ENCODE measurements at regions not wholly inside any gene's neighbourhood (a gene's known extent, or its start where the extent isn't known, plus 50 kb on each side); places are given as distances from the start of the nearest gene placed in this dataset.
"Not testable (repeated sequence)": the region's sequence is repeated elsewhere in the genome, so short reads cannot be mapped to it uniquely, and the experiment has no call there.

DNA sequence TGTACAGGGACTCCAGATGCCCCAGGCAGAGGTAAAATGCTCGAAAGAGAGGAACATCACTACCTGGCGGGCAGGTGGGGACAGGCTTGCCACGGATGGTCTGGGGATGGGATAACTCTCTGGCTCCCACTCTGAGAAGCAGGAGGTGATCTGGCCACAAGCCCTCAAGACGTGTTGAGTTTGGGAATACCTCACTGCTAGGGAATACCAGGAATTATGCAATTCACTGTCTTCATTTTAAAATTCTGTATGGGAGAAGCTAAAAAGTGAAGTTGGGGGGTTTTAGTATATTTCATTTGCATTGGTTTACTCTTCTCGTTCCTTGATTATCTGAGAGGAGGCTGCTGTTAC is 510.4 kb downstream of the CCDC171 start:
- no peak overlapping the region for H3K27ac ChIP-seq
- 87 to 92% methylated on average over 5 of the region's 5 CpGs for WGBS, 2 donors
- H3K9me3 ChIP-seq: no peaks in the 10 kb centered on the region
- H3K36me3 ChIP-seq: no peaks in the 10 kb centered on the region
- H3K4me1 ChIP-seq: no peaks in the 10 kb centered on the region
- no peak for TF ChIP-seq POLR2A (IDR thresholded peaks at IDR 0.05)
- no peak for TF ChIP-seq EP300 (IDR thresholded peaks at IDR 0.05)
- TF ChIP-seq, protein P1, sequence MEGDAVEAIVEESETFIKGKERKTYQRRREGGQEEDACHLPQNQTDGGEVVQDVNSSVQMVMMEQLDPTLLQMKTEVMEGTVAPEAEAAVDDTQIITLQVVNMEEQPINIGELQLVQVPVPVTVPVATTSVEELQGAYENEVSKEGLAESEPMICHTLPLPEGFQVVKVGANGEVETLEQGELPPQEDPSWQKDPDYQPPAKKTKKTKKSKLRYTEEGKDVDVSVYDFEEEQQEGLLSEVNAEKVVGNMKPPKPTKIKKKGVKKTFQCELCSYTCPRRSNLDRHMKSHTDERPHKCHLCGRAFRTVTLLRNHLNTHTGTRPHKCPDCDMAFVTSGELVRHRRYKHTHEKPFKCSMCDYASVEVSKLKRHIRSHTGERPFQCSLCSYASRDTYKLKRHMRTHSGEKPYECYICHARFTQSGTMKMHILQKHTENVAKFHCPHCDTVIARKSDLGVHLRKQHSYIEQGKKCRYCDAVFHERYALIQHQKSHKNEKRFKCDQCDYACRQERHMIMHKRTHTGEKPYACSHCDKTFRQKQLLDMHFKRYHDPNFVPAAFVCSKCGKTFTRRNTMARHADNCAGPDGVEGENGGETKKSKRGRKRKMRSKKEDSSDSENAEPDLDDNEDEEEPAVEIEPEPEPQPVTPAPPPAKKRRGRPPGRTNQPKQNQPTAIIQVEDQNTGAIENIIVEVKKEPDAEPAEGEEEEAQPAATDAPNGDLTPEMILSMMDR (IDR thresholded peaks at IDR 0.05): no peak
- no peak overlapping the region for H3K4me3 ChIP-seq
- H3K27me3 ChIP-seq: no peaks in the 10 kb centered on the region
- DNase-seq (ENCODE audit: low spot score in 2 of 2): no peak

- H3K9me3 ChIP-seq: no peaks in the 10 kb centered on the region
- no peak overlapping the region for H3K27ac ChIP-seq
- TF ChIP-seq EP300 (IDR thresholded peaks at IDR 0.05) (no peak), POLR2A (IDR thresholded peaks at IDR 0.05) (no peak)
- TF ChIP-seq, protein P1 (IDR thresholded peaks at IDR 0.05): no peak
- no peak overlapping the region for H3K4me3 ChIP-seq
- H3K27me3 ChIP-seq: no peaks in the 10 kb centered on the region
- DNase-seq (ENCODE audit: low spot score in 2 of 2): no peak
- WGBS, 2 donors: 92 to 95% methylated on average over 8 of the region's 8 CpGs
- H3K36me3 ChIP-seq: no peaks in the 10 kb centered on the region
- peaks cover 0 to 5% (median 0%) of the 10 kb centered on the region in 4 donors for H3K4me1 ChIP-seq
Measured at GRCh38 chr9:16064771-16065170, 511.9 kb downstream of the CCDC171 start.

DNA sequence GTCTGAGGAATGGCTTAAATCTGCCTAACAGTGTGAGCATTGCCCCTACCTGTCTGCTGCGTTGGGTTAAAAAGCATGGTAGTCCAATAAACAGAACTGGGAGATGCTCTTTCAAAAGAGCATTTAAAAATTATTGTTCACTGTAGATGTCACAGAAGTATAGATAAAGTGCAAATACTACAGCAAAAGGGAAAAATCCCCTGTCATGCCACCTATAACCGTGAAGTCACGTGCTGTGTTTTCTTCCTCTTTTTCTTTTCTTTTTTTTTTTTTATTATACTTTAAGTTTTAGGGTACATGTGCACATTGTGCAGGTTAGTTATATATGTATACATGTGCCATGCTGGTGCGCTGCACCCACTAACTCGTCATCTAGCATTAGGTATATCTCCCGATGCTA is 513.4 kb downstream of the CCDC171 start:
- H3K36me3 ChIP-seq; H3K27me3 ChIP-seq; DNase-seq (ENCODE audit: low spot score in 2 of 2); H3K4me3 ChIP-seq; H3K27ac ChIP-seq; H3K9me3 ChIP-seq: not testable (repeated sequence)
- peaks cover 0 to 15% (median 0%) of the 10 kb centered on the region in 4 donors for H3K4me1 ChIP-seq
- whole genome bisulfite sequencing, 2 donors: 85 to 94% methylated on average over 3 to 6 of the region's 6 CpGs

DNA sequence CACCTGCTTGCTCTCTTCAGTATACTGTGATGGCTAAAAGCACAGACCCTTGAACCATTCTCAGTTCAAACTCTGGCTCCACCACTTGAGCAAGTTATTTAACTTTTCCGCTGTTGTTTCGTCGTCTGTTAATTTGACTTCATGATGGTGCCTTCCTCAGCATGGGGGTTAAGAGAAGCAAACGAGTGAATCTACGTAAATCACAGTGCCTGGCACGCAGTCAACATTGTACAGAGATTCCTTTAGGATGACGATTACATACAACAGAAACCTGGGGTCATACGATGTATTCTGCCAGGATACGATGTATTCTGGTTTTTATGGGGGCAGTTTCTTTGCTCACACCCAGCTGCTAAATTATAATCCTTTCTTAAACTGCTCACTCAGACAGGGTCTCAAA is 515.6 kb downstream of the CCDC171 start:
- WGBS, 2 donors: 71 to 82% methylated on average over 9 of the region's 9 CpGs
- H3K9me3 ChIP-seq: no peaks in the 10 kb centered on the region
- H3K4me3 ChIP-seq: no peak overlapping the region
- no peak overlapping the region for H3K27ac ChIP-seq
- TF ChIP-seq, protein P1 (IDR thresholded peaks at IDR 0.05): no peak
- no peak for TF ChIP-seq EP300 (IDR thresholded peaks at IDR 0.05)
- TF ChIP-seq POLR2A (IDR thresholded peaks at IDR 0.05): no peak
- H3K27me3 ChIP-seq: no peaks in the 10 kb centered on the region
- H3K4me1 ChIP-seq: peaks cover 0 to 15% (median 0%) of the 10 kb centered on the region in 4 donors
- no peak for DNase-seq (ENCODE audit: low spot score in 2 of 2)
- no peaks in the 10 kb centered on the region for H3K36me3 ChIP-seq

DNA sequence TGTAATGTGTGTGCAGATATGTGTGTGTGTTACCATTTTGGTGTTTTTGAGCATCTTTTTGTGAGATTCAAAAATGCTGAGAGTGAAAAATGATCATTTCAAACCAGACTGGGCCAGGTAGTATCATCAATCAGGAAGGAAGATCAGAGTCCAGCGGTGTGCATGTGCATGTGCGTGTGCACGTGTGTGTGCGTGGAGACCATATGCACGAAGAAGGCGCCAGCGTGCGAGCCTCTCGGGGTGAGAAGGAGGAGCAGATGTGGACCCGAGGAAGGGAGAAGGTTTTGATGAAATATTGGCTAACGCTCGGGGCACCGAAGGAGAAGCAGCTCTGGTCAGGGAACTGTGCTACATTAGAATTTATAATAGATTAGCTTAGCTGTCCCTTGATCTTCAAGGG is 516.4 kb downstream of the CCDC171 start:
- no peak overlapping the region for H3K27ac ChIP-seq
- WGBS, 2 donors: 82 to 84% methylated on average over 13 of the region's 13 CpGs
- no peak for TF ChIP-seq EP300 (IDR thresholded peaks at IDR 0.05)
- TF ChIP-seq, protein P1 (IDR thresholded peaks at IDR 0.05): no peak
- TF ChIP-seq POLR2A (IDR thresholded peaks at IDR 0.05): no peak

More for the DNA sequence above, 516.4 kb downstream of the CCDC171 start:
- Histone ChIP-seq H3K4me1 (peaks cover 0 to 15% (median 0%) of the 10 kb centered on the region in 4 donors), H3K36me3 (no peaks in the 10 kb centered on the region), H3K4me3 (no peak overlapping the region), H3K9me3 (no peaks in the 10 kb centered on the region), H3K27me3 (no peaks in the 10 kb centered on the region)
- DNase-seq (ENCODE audit: low spot score in 2 of 2): no peak

Measured in tibial nerve (tissue), 4 donors.